LNCaP clone FGC (cell line): ENCODE measurements at regions not wholly inside any gene's neighbourhood (a gene's known extent, or its start where the extent isn't known, plus 50 kb on each side); places are given as distances from the start of the nearest gene placed in this dataset.

ENCODE experiments used
- DNase-seq: peaks from one replicate; pipeline ENCODE4 v3.0.0-alpha.2; 2011; ENCODE audit warnings: low read depth
- H3K4me3 ChIP-seq: 2 replicates; pipeline ENCODE4 v1.5.1; 2011; ENCODE audit warnings: mild to moderate bottlenecking, low read depth, low read length, control low read depth
- TF ChIP-seq, protein P1 (sequence below): IDR thresholded peaks from 2 replicates; pipeline ENCODE4 v1.5.1; 2012; ENCODE audit warnings: mild to moderate bottlenecking; ENCODE audit not compliant: control insufficient read depth, insufficient read depth; ENCODE audit errors: extremely low read depth

DNA sequence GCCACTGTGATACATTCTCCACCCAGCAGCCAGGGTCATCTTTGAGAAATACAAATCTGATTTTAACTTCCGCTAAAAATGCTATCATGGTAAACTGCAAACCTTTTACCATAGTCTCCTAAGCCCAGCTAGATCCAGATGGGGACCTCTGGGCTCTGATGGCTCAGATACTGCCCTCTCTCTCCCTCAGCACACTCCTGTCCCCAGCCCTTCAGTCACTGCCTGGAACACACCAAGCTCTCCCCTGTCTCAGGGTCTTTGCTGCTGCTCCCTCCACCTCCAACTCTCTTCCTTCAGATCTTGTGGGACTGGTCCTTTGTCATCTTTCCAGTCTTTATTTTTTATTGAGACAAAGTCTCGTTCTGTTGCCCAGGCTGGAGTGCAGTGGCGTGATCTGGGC, 65.1 kb downstream of the SPRY4 start:
- DNase-seq = no peak
- no peak overlapping the region for H3K4me3 ChIP-seq
- TF ChIP-seq, protein P1, sequence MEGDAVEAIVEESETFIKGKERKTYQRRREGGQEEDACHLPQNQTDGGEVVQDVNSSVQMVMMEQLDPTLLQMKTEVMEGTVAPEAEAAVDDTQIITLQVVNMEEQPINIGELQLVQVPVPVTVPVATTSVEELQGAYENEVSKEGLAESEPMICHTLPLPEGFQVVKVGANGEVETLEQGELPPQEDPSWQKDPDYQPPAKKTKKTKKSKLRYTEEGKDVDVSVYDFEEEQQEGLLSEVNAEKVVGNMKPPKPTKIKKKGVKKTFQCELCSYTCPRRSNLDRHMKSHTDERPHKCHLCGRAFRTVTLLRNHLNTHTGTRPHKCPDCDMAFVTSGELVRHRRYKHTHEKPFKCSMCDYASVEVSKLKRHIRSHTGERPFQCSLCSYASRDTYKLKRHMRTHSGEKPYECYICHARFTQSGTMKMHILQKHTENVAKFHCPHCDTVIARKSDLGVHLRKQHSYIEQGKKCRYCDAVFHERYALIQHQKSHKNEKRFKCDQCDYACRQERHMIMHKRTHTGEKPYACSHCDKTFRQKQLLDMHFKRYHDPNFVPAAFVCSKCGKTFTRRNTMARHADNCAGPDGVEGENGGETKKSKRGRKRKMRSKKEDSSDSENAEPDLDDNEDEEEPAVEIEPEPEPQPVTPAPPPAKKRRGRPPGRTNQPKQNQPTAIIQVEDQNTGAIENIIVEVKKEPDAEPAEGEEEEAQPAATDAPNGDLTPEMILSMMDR = no peak

DNA sequence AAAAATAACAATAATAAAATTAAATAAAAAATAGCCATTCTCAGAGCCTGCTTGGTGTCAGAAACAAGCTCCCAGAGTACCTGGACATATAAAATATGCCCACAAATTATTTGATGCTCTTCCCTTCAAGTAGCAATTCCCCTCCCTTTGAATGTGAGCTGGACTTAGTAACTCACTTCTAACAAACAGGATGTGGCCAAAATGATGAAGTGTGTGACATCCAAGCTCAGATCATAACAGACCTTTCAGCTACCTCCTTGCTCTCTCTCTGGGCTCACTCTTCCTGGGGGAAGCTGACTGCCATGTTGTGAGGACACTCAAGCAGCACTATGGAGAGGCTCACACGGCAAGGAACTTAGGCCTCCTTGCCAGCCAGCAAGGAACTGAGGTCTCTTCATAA, 69.0 kb downstream of the SPRY4 start:
- H3K4me3 ChIP-seq = no peak overlapping the region
- no peak for DNase-seq
- TF ChIP-seq, protein P1 = no peak

DNA sequence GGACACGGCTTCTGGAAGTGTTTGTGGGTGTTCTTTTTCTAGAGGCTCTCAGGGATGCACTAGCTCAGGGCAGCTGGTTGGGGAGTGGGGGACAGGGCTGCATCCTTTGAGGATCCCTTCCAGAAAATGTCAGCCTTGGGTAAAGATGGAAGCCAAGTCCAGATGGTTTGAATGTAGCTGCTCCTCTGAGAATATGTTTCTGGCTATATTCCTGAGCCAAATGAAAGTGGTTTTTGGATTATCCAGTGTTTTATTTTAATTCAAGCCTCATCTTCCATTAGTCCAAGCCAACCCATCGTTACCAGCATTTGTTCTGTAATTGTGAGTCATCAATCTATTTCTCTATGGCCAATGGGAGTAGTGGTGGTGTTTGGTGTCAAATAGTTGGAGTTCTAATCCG, 70.4 kb downstream of the SPRY4 start:
- DNase-seq = no peak
- H3K4me3 ChIP-seq = no peak overlapping the region
- TF ChIP-seq, protein P1 = no peak

DNA sequence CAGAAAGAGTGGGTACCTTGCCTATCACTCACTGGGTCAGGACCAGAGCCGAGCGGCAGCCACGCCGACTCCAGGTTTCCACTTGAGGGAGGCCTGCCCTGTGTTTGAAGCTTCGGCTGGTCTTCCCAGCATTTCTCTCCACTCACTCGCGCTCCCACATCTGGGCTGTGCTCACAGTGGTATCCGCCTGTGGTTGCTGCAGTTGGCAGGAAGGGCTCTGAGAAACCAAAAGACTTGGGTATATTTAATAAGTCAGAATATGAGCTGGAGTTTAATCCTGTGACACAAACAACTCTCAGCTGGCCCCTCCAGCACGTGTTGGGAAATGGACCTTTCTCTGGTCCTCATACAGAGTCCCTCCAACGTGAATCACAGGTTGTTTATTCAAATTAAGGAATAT, 70.9 kb downstream of the SPRY4 start:
- H3K4me3 ChIP-seq = no peak overlapping the region
- TF ChIP-seq, protein P1 = no peak
- DNase-seq = no peak

DNA sequence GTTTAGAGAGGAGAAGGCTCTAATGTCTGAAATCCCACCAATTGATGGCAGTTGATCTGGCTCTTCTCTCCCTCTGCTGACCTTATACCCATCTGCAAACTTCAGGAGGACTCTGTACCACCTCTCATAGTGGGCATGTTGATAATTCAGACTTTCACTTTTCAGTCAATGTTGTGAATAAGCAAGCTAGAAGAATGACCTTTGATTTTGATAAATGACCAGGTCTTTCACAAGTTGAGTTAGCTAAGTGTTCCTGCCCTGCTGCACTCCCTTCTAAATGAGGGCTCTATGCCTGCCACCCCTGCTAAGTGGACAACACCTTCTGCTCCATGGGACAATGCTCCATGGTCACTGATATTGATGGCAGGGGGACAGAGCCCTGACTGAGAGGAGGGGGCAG, 74.7 kb downstream of the SPRY4 start:
- no peak for DNase-seq
- TF ChIP-seq, protein P1 = no peak
- no peak overlapping the region for H3K4me3 ChIP-seq

DNA sequence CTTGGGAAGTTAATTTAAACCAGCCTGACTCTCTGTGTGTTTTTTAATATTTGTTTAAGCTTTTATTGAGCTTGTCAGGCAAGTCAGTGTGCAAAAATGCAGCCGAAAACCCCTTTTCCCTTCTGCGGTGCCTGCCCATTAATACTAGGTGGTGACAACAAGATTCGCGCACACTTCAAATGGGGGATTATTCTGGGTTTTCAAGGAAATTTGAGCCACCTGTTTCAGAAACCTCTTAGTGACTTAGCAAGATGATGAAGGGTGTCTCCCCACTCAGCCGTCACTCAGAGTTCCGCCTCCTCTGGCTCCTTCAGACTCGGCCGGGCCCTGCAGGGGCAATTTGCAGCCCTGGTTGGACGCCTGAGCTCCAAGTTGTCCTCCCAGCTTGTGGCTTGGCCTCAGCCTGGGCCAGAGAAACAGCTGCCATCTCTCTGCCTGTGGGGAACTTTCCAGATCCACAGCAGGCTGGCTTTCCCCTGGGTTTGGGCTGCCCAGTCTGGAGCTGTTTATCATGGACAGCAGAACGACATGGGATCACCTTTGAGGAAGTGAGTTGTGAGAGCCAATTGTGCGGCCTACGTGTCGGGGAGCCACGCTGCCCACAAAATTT, 75.9 kb downstream of the SPRY4 start:
- 0 out of 2 replicates have a peak overlapping the region, but pooled peaks have one; percentile 11 for H3K4me3 ChIP-seq
- peak; percentile 59 for DNase-seq

More for the DNA sequence above, 75.9 kb downstream of the SPRY4 start:
- TF ChIP-seq, protein P1 = no peak
